ENCODE measurements at regions not wholly inside any gene's neighbourhood (a gene's known extent, or its start where the extent isn't known, plus 50 kb on each side); places are given as distances from the start of the nearest gene placed in this dataset.

DNA sequence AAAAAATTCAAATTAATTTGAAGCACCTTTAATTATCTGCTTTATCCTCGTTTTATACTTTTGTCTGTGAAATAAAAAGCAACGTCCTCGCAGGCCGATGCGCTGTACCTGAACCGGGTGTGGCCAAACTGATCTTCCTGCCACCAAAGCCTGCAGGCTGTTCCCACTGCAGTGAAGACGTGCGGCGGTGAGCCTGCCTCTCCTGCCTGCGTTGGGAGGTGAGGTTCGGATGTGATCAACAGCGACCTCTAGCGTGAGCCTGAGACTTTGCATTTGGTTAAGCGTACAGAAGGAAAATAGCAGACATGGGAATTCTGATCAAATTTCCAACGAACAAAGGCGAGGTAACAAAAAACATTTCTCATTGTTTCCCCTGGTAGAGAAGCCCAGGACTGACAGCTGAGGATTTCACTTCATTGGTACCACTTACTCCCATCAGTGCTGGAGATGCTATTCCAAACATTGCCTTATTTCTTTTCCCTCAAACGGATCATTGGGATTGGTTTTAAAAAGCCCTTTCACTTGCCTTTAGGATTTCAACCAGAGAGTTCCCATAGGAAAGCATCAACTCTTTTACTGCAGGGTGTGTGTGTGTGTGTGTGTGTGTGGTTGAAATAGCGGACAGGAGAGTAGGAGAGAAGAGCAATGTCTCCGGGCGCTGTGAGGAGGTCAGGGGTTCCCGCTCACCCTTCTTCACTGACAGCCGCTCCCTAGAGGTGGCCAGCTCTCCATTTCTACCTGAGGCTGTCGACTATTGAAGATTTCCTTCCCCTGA is 56.6 kb upstream of the CCN6 start:
- TF ChIP-seq, protein P1, sequence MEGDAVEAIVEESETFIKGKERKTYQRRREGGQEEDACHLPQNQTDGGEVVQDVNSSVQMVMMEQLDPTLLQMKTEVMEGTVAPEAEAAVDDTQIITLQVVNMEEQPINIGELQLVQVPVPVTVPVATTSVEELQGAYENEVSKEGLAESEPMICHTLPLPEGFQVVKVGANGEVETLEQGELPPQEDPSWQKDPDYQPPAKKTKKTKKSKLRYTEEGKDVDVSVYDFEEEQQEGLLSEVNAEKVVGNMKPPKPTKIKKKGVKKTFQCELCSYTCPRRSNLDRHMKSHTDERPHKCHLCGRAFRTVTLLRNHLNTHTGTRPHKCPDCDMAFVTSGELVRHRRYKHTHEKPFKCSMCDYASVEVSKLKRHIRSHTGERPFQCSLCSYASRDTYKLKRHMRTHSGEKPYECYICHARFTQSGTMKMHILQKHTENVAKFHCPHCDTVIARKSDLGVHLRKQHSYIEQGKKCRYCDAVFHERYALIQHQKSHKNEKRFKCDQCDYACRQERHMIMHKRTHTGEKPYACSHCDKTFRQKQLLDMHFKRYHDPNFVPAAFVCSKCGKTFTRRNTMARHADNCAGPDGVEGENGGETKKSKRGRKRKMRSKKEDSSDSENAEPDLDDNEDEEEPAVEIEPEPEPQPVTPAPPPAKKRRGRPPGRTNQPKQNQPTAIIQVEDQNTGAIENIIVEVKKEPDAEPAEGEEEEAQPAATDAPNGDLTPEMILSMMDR (IDR thresholded peaks at IDR 0.05) = peak; percentile 89
- H3K4me3 ChIP-seq = peak overlapping the region; percentile 46
- ATAC-seq (ENCODE audit: insufficient number of reproducible peaks, low FRiP score, low read depth) = no peak

DNA sequence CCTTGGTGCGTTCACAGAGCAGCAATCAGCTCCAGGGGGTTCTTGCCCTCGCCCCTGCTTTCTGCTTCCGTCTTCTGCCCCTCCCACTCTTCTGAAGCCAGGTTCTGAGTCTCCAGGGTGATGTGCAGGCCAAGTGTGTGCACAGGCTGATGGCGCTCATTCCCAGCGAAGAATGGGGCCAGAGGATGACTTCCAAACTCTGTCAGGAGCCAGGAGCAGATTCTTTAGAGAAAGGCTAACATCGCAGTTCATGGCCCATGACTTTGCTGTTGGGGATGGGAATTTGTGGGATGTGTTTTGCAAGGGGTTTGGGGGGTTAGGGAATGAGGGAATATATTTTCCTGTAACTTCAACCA is 56.1 kb upstream of the CCN6 start:
- no peaks in the 10 kb centered on the region for H3K9me3 ChIP-seq
- H3K27ac ChIP-seq = no peak overlapping the region
- H3K4me3 ChIP-seq = peak overlapping the region; percentile 46
- DNase-seq (ENCODE audit: low spot score) (no peak), ATAC-seq (ENCODE audit: insufficient number of reproducible peaks, low FRiP score, low read depth) (no peak)
- H3K27me3 ChIP-seq (replicated peaks; ENCODE audit: insufficient read depth) = no peaks in the 10 kb centered on the region
- TF ChIP-seq, protein P1 (IDR thresholded peaks at IDR 0.05) = no peak
- no peaks in the 10 kb centered on the region for H3K36me3 ChIP-seq
- no peaks in the 10 kb centered on the region for H3K4me1 ChIP-seq (ENCODE audit: control insufficient read depth in 1 of 2, low read depth in 2 of 2)

More for the DNA sequence above, 56.6 kb upstream of the CCN6 start:
- Histone ChIP-seq H3K36me3 (no peaks in the 10 kb centered on the region), H3K9me3 (no peaks in the 10 kb centered on the region), H3K27me3 (replicated peaks; ENCODE audit: insufficient read depth) (no peaks in the 10 kb centered on the region), H3K4me1 (ENCODE audit: control insufficient read depth in 1 of 2, low read depth in 2 of 2) (no peaks in the 10 kb centered on the region), H3K27ac (no peak overlapping the region)
- peak; percentile 32 for DNase-seq (ENCODE audit: low spot score)

DNA sequence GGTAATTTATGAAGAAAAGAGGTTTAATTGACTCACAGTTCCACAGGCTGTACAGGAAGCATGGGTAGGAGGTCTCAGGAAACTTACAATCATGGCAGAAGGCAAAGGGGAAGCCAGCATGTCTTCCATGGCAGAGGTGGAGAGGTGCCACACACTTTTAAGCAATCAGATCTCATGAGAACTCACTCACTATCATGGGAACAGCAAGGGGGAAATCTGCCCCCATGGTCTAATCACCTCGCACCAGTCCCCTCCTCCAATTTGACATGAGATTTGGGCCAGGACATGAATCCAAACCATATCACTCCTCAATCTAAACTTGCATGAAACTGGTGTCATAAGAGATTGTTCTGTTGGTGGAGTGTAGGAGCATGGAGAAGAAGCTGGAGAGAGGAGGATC is 51.6 kb upstream of the CCN6 start:
- H3K27ac ChIP-seq = no peak overlapping the region
- no peak overlapping the region for H3K4me3 ChIP-seq
- no peaks in the 10 kb centered on the region for H3K27me3 ChIP-seq (replicated peaks; ENCODE audit: insufficient read depth)
- no peaks in the 10 kb centered on the region for H3K36me3 ChIP-seq
- H3K4me1 ChIP-seq (ENCODE audit: control insufficient read depth in 1 of 2, low read depth in 2 of 2) = no peaks in the 10 kb centered on the region
- H3K9me3 ChIP-seq = no peaks in the 10 kb centered on the region
- DNase-seq (ENCODE audit: low spot score) (no peak), ATAC-seq (ENCODE audit: insufficient number of reproducible peaks, low FRiP score, low read depth) (no peak)
- TF ChIP-seq, protein P1 (IDR thresholded peaks at IDR 0.05) = no peak

Data from thoracic aorta (tissue), 2 donors.